ENCODE measurements at regions not wholly inside any gene's neighbourhood (a gene's known extent, or its start where the extent isn't known, plus 50 kb on each side); places are given as distances from the start of the nearest gene placed in this dataset.

DNA sequence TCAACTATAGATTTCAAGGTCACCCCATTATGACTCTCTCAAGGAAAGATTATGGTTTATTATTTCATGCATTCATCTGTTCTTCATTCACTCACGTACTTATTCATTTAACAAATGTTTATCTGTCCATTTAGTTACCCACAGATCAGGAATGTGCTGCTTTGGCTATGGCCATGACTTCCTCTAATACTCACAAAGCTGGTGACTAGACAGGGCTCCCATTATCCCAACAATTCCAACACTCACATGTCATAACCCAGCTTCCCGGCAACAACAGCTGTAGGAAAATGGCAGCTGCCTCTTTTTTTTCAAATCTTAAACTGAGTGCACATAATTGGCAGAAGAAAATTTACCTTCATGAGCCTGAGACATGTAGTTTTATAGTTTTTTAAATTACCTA, 190.8 kb upstream of the CCDC196 start:
- Mint-ChIP-seq H3K27ac (ENCODE audit: unreplicated experiment) (no peak overlapping the region), H3K36me3 (ENCODE audit: low read depth, unreplicated experiment) (no peaks in the 10 kb centered on the region), H3K4me1 (ENCODE audit: unreplicated experiment) (no peaks in the 10 kb centered on the region), H3K9me3 (ENCODE audit: unreplicated experiment) (no peaks in the 10 kb centered on the region), H3K27me3 (ENCODE audit: unreplicated experiment) (peaks cover 2% of the 10 kb centered on the region), H3K4me3 (ENCODE audit: unreplicated experiment) (no peak overlapping the region)
- TF ChIP-seq, protein P1, sequence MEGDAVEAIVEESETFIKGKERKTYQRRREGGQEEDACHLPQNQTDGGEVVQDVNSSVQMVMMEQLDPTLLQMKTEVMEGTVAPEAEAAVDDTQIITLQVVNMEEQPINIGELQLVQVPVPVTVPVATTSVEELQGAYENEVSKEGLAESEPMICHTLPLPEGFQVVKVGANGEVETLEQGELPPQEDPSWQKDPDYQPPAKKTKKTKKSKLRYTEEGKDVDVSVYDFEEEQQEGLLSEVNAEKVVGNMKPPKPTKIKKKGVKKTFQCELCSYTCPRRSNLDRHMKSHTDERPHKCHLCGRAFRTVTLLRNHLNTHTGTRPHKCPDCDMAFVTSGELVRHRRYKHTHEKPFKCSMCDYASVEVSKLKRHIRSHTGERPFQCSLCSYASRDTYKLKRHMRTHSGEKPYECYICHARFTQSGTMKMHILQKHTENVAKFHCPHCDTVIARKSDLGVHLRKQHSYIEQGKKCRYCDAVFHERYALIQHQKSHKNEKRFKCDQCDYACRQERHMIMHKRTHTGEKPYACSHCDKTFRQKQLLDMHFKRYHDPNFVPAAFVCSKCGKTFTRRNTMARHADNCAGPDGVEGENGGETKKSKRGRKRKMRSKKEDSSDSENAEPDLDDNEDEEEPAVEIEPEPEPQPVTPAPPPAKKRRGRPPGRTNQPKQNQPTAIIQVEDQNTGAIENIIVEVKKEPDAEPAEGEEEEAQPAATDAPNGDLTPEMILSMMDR (IDR thresholded peaks at IDR 0.05; ENCODE audit: unreplicated experiment) = no peak
- DNase-seq (ENCODE audit: low spot score) = no peak

DNA sequence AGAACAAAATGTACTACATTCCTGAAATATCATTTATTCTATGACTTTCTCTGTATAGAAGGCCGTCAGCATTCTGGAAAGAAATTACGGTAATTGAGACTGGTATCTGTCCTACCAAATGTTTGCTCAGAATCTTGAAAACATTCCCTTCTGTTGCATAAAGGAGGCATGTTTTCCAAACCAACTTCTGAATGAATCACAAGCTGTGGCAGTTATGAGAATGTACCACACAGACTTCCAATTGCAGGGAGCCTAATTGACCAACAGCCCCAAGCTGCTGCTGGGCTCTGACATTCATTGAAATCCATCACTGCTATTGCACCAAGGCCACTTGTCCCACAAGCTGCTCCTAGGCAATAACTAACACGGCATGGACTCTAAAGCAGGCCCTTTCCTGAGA, 185.3 kb upstream of the CCDC196 start:
- no peaks in the 10 kb centered on the region for H3K36me3 Mint-ChIP-seq (ENCODE audit: low read depth, unreplicated experiment)
- no peaks in the 10 kb centered on the region for H3K9me3 Mint-ChIP-seq (ENCODE audit: unreplicated experiment)
- DNase-seq (ENCODE audit: low spot score) = no peak

DNA sequence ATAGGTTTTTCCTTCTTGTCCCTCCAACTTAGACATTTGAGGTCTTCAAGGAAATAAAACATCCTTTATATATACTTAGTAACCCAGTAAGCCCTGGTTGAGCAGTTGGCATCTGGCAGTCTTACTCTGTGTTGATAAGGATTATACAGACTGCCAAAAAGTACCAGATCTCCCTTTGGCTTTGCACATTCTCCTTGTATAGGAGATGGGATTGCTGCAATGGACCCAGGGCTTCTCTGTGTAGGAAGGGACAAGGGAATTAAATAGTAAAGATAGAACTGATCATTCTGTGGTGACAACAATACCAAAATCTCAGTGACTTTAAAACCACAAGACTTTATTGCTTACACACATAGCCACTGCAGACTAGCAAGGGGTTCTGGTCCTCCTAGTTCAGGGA, 180.1 kb upstream of the CCDC196 start:
- DNase-seq (ENCODE audit: low spot score) = no peak
- peaks cover 2% of the 10 kb centered on the region for H3K27me3 Mint-ChIP-seq (ENCODE audit: unreplicated experiment)
- no peak overlapping the region for H3K4me3 Mint-ChIP-seq (ENCODE audit: unreplicated experiment)
- TF ChIP-seq, protein P1 (IDR thresholded peaks at IDR 0.05; ENCODE audit: unreplicated experiment) = no peak
- no peak overlapping the region for H3K27ac Mint-ChIP-seq (ENCODE audit: unreplicated experiment)
- no peaks in the 10 kb centered on the region for H3K36me3 Mint-ChIP-seq (ENCODE audit: low read depth, unreplicated experiment)
- H3K9me3 Mint-ChIP-seq (ENCODE audit: unreplicated experiment) = no peaks in the 10 kb centered on the region
- H3K4me1 Mint-ChIP-seq (ENCODE audit: unreplicated experiment) = no peaks in the 10 kb centered on the region

More for the DNA sequence above, 185.3 kb upstream of the CCDC196 start:
- H3K27me3 Mint-ChIP-seq (ENCODE audit: unreplicated experiment) = peaks cover 3% of the 10 kb centered on the region
- H3K4me3 Mint-ChIP-seq (ENCODE audit: unreplicated experiment) = no peak overlapping the region
- no peak overlapping the region for H3K27ac Mint-ChIP-seq (ENCODE audit: unreplicated experiment)
- no peaks in the 10 kb centered on the region for H3K4me1 Mint-ChIP-seq (ENCODE audit: unreplicated experiment)
- TF ChIP-seq, protein P1 (IDR thresholded peaks at IDR 0.05; ENCODE audit: unreplicated experiment) = no peak

DNA sequence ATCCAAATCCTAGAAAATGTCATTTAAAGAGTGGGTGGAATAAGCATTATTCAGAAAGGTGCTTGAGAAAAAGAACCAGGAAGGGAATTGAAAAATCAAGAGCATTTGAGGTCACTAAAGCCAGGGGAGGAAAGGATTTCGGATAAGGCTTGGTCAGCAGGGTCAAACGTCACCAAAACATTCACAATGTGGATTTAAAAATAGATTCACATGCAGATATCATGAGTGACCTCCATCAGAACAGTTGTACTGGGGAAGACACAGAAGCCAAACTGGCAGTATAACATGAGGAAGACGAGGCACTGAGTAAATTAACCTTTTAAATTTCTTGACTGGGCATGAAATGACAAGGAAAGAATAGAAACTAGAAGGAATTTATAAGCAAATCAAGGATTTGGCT, 175.1 kb upstream of the CCDC196 start:
- H3K27me3 Mint-ChIP-seq (ENCODE audit: unreplicated experiment) = peaks cover 1% of the 10 kb centered on the region
- DNase-seq (ENCODE audit: low spot score) = no peak
- TF ChIP-seq, protein P1 (IDR thresholded peaks at IDR 0.05; ENCODE audit: unreplicated experiment) = no peak
- no peak overlapping the region for H3K27ac Mint-ChIP-seq (ENCODE audit: unreplicated experiment)
- H3K9me3 Mint-ChIP-seq (ENCODE audit: unreplicated experiment) = no peaks in the 10 kb centered on the region
- H3K36me3 Mint-ChIP-seq (ENCODE audit: low read depth, unreplicated experiment) = no peaks in the 10 kb centered on the region
- no peaks in the 10 kb centered on the region for H3K4me1 Mint-ChIP-seq (ENCODE audit: unreplicated experiment)
- H3K4me3 Mint-ChIP-seq (ENCODE audit: unreplicated experiment) = no peak overlapping the region

DNA sequence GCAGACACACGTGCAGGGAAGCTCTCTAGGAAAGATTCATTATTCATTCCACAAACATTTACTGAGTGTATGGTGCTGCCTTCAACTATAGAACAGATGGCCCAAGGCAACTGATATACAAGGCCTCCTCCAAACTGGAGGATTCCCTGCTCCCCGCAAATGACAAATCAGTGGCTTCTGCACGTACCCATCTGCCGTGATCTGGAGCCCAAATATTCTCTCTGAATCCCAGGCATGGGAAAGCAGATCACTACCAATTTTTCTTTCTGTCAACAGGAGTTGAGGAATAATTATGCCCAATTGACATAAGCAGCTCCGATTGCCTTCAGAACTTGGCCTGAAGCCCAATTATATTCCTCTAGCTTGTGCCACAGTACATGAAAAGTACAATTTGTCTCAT, 174.2 kb upstream of the CCDC196 start:
- Mint-ChIP-seq H3K9me3 (ENCODE audit: unreplicated experiment) (no peaks in the 10 kb centered on the region), H3K27ac (ENCODE audit: unreplicated experiment) (no peak overlapping the region), H3K36me3 (ENCODE audit: low read depth, unreplicated experiment) (no peaks in the 10 kb centered on the region), H3K4me3 (ENCODE audit: unreplicated experiment) (no peak overlapping the region), H3K27me3 (ENCODE audit: unreplicated experiment) (no peaks in the 10 kb centered on the region), H3K4me1 (ENCODE audit: unreplicated experiment) (no peaks in the 10 kb centered on the region)
- TF ChIP-seq, protein P1 (IDR thresholded peaks at IDR 0.05; ENCODE audit: unreplicated experiment) = no peak
- DNase-seq (ENCODE audit: low spot score) = no peak
